ENCODE measurements at regions not wholly inside any gene's neighbourhood (a gene's known extent, or its start where the extent isn't known, plus 50 kb on each side); places are given as distances from the start of the nearest gene placed in this dataset.

DNA sequence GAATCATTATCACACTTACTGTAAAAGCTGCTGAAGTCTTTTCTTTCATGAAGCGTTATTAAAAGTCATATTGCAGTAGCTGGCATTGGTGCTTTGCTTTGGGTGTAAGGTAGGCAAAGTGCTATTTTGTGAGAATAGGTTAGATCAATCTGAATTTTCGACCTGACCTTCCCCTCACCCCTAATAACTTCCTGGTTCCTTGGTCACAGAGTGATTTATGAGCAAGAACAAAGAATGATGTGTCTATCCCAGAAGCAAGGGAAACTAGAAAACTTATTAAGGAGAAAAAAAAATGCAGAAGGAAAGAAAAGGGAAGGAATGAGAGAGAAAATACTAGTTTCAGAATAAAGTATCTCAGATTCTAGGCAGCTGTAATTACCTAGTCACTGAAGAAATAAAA is 163.1 kb upstream of the MEIS1 start:
- Histone ChIP-seq H4K20me1 (ENCODE audit: insufficient read depth, low read length) (no peaks in the 10 kb centered on the region), H3K27ac (ENCODE audit: low read depth in 1 of 2, low read length in 2 of 2) (no peak overlapping the region), H3K4me1 (ENCODE audit: control insufficient read depth in 1 of 2, insufficient read depth in 2 of 2, low read length in 2 of 2) (no peaks in the 10 kb centered on the region), H3K27me3 (ENCODE audit: control insufficient read depth in 2 of 2, insufficient read depth in 2 of 2, low read length in 2 of 2) (no peaks in the 10 kb centered on the region), H3K9me3 (replicated peaks in 1 of 2; ENCODE audit: control insufficient read depth in 1 of 2, insufficient read depth in 1 of 2, low read length in 2 of 2) (no peaks in the 10 kb centered on the region), H3K9ac (ENCODE audit: insufficient read depth, low read length, poor library complexity, severe bottlenecking) (no peak overlapping the region), H3K36me3 (replicated peaks in 1 of 2; ENCODE audit: control insufficient read depth in 1 of 2, insufficient read depth in 2 of 2, low read length in 2 of 2) (no peaks in the 10 kb centered on the region), H3K4me3 (replicated peaks in 1 of 3; ENCODE audit: low read depth in 2 of 3, low read length in 3 of 3) (no peak overlapping the region), H2AFZ (ENCODE audit: insufficient read depth, low read depth, low read length, poor library complexity, severe bottlenecking) (no peak overlapping the region), H3K4me2 (replicated peaks; ENCODE audit: extremely low read depth, low read length, poor library complexity, severe bottlenecking) (no peak overlapping the region), H3K79me2 (ENCODE audit: insufficient read depth, low read length) (no peaks in the 10 kb centered on the region)
- Mint-ChIP-seq H3K27ac (no peak overlapping the region), H3K9me3 (peaks cover 0 to 2% (median 0%) of the 10 kb centered on the region in 7 donors), H3K36me3 (no peaks in the 10 kb centered on the region), H3K4me3 (no peak overlapping the region), H3K27me3 (ENCODE audit: low read depth in 3 of 3) (peaks cover 0 to 3% (median 0%) of the 10 kb centered on the region in 3 donors), H3K4me1 (no peaks in the 10 kb centered on the region)
- no peak for TF ChIP-seq CTCF (IDR thresholded peaks at IDR 0.05)
- DNase-seq, result no peak
- no CpG with 5 or more reads among the region's 2 CpGs for WGBS (ENCODE audit: insufficient coverage)
- intact Hi-C loops (cut with micrococcal nuclease), result no loop called here

DNA sequence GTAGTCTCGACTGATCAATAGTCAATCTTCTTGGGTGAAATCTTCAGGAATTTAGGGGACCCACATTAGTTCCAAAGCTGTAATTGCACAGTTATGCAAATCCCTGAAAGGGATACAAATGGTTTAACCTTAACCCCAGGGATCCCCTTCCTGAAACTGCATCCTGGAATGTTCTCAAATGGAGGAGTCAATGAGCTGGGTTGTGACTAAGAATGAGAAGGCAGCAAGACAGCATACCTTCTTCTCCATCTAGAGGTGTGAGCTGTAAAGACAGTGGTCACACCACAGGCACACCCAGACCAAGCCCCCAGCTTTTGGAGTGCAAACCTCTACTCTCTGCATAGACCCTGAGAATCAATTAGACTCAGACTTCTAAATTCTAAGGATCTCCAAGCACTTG is 164.7 kb upstream of the MEIS1 start:
- Mint-ChIP-seq H3K27ac (no peak overlapping the region), H3K4me1 (no peaks in the 10 kb centered on the region), H3K4me3 (no peak overlapping the region), H3K27me3 (ENCODE audit: low read depth in 3 of 3) (peaks cover 0 to 3% (median 0%) of the 10 kb centered on the region in 3 donors), H3K36me3 (no peaks in the 10 kb centered on the region), H3K9me3 (peaks cover 0 to 2% (median 0%) of the 10 kb centered on the region in 7 donors)
- Histone ChIP-seq H3K9ac (ENCODE audit: insufficient read depth, low read length, poor library complexity, severe bottlenecking) (no peak overlapping the region), H3K27ac (ENCODE audit: low read depth in 1 of 2, low read length in 2 of 2) (no peak overlapping the region), H3K4me2 (replicated peaks; ENCODE audit: extremely low read depth, low read length, poor library complexity, severe bottlenecking) (no peak overlapping the region), H2AFZ (ENCODE audit: insufficient read depth, low read depth, low read length, poor library complexity, severe bottlenecking) (no peak overlapping the region), H3K4me1 (ENCODE audit: control insufficient read depth in 1 of 2, insufficient read depth in 2 of 2, low read length in 2 of 2) (no peaks in the 10 kb centered on the region), H3K9me3 (replicated peaks in 1 of 2; ENCODE audit: control insufficient read depth in 1 of 2, insufficient read depth in 1 of 2, low read length in 2 of 2) (no peaks in the 10 kb centered on the region), H3K36me3 (replicated peaks in 1 of 2; ENCODE audit: control insufficient read depth in 1 of 2, insufficient read depth in 2 of 2, low read length in 2 of 2) (no peaks in the 10 kb centered on the region), H3K79me2 (ENCODE audit: insufficient read depth, low read length) (no peaks in the 10 kb centered on the region), H3K27me3 (ENCODE audit: control insufficient read depth in 2 of 2, insufficient read depth in 2 of 2, low read length in 2 of 2) (no peaks in the 10 kb centered on the region), H4K20me1 (ENCODE audit: insufficient read depth, low read length) (no peaks in the 10 kb centered on the region), H3K4me3 (replicated peaks in 1 of 3; ENCODE audit: low read depth in 2 of 3, low read length in 3 of 3) (no peak overlapping the region)
- DNase-seq, result no peak
- intact Hi-C loops (cut with micrococcal nuclease), result no loop called here
- WGBS (ENCODE audit: insufficient coverage), result 100% methylated on average over 1 of the region's 1 CpG
- no peak for TF ChIP-seq CTCF (IDR thresholded peaks at IDR 0.05)

Data from CD14-positive monocyte (primary cell).